ENCODE measurements at regions not wholly inside any gene's neighbourhood (a gene's known extent, or its start where the extent isn't known, plus 50 kb on each side); places are given as distances from the start of the nearest gene placed in this dataset.

DNA sequence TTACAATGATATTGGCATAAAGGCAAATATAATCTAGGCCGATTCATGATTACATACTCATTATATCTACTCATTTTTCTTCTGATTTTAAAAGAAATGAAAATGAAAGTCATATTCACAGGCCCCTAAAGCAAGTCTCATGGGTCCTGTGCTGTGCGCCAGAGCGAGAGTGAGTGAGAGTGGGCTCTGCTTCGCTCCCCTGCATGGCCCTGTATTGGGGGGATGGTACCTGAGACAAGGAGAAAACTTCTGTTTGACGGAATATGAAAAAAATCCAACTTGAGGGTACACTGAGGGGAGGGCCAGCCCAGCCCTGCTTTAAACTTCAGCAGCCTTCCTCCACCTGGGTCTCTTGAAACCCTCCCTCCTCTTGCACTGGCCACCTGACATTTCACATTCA is 81.4 kb upstream of the RGPD5 start:
- no peak for TF ChIP-seq EZH2phosphoT487 (IDR thresholded peaks at IDR 0.05; ENCODE audit: unreplicated experiment)
- TF ChIP-seq POLR2AphosphoS5 (IDR thresholded peaks at IDR 0.05; ENCODE audit: low read depth): no peak
- no peak for TF ChIP-seq EZH2 (IDR thresholded peaks at IDR 0.05; ENCODE audit: low read depth, unreplicated experiment)
- TF ChIP-seq CTCF (conservative IDR thresholded peaks at IDR 0.05; ENCODE audit: low read depth in 2 of 2): no peak
